B cell (primary cell): ENCODE measurements at regions not wholly inside any gene's neighbourhood (a gene's known extent, or its start where the extent isn't known, plus 50 kb on each side); places are given as distances from the start of the nearest gene placed in this dataset.

Source experiments
- EZH2 ChIP-seq: IDR thresholded peaks from 2 replicates; pipeline ENCODE4 v1.6.1; 2012; ENCODE audit warnings: borderline replicate concordance, low read depth, mild to moderate bottlenecking, moderate library complexity, low read length; ENCODE audit not compliant: insufficient read depth, poor library complexity, severe bottlenecking
- TF ChIP-seq, protein P1 (sequence below): fragments of 200-600 bp; IDR thresholded peaks from one replicate; pipeline ENCODE4 v1.8.0; 2022; ENCODE audit warnings: antibody characterized with exemption, mild to moderate bottlenecking

DNA sequence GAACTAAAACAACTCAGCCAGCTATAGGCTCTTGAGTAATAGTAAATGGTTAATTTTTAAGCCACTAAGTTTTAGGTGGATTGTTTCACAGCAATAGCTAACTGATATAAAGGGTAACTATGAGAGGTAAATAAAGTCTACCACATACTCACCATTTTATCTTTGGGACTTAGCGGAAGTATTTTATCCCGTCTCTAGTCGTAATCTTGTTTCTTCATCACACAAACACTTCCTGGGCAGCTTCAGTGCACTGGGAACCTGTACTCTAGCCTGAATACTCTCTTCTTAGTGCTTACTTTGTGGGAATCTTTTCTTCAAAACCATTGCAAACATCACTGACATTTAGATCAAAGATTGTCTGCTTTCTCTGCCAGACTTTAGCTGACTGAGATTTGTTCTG is 360.5 kb downstream of the EPHA4 start:
- no peak for TF ChIP-seq EZH2
- TF ChIP-seq, protein P1, sequence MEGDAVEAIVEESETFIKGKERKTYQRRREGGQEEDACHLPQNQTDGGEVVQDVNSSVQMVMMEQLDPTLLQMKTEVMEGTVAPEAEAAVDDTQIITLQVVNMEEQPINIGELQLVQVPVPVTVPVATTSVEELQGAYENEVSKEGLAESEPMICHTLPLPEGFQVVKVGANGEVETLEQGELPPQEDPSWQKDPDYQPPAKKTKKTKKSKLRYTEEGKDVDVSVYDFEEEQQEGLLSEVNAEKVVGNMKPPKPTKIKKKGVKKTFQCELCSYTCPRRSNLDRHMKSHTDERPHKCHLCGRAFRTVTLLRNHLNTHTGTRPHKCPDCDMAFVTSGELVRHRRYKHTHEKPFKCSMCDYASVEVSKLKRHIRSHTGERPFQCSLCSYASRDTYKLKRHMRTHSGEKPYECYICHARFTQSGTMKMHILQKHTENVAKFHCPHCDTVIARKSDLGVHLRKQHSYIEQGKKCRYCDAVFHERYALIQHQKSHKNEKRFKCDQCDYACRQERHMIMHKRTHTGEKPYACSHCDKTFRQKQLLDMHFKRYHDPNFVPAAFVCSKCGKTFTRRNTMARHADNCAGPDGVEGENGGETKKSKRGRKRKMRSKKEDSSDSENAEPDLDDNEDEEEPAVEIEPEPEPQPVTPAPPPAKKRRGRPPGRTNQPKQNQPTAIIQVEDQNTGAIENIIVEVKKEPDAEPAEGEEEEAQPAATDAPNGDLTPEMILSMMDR: no peak
